ENCODE measurements at regions not wholly inside any gene's neighbourhood (a gene's known extent, or its start where the extent isn't known, plus 50 kb on each side); places are given as distances from the start of the nearest gene placed in this dataset.

- no peak for DNase-seq
Observed at GRCh38 chr11:116596346-116597260, 176.2 kb downstream of the BUD13 start.

DNA sequence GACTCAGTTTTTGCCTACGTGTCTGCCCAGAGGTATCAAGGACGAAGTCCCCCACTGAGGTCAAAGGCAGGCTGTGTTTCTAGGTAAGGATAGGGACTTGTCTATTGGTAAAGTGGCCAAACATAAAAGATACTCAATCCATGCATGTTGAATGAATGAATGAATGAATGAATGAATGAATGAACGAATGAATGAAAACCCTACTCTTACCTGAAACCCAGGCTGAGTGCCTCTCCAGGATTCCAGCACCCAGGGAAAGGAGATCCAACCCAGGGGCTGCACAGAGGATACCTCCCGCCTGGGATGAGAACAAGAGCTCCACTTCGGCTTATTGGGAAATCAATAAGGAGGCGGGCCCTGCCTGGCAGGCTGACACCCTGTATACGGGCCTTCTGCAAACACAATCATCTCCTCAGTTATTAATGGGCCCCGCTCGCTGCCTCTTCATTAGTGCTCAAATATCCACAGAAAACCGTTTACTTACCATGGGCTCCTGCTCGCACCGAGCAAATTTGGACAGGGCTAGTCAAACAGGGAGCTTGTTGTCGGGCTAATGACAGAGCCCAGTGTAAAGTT is 177.4 kb downstream of the BUD13 start:
- no peak for DNase-seq

DNA sequence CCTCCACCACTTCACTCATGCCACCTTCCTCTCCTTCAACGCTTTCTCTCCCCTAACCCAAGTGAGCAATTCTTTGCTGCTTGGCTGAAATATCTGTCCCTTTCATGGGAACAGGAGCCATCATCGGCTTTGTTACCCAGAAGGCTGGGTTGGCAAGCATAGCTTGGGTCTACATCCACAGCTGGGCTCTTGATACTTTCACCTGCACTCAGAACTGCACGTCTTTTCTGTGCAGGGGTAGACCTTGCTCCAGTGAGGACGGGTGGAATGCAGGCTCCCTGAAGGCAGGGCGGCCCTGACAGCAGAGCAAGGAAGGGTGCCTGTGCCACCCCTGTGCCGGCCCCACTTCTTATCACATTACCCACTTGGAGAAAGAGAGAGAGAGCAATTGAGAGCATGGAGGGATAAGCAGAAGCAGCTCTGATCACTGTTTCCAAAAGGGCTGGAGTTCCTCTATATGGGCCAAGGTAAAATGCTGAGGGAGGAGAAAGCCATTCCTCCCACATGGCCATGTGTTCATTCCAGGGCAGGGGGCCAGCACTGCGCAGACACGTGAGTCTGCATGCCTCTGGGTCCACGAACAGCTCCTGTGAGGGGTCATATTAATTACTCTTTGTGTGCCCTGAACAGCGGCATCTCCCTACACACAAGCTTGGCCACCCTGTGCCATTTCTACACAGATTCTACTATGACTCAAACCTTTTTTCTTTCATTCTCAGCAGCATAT is 181.8 kb downstream of the BUD13 start:
- DNase-seq = no peak

GRCh38 chr11:116589402-116589801 is 183.4 kb downstream of the BUD13 start:
- no peak for DNase-seq

- DNase-seq = no peak
Observed at GRCh38 chr11:116586392-116586791, 186.4 kb downstream of the BUD13 start.

GRCh38 chr11:116582571-116582970 is 190.2 kb downstream of the BUD13 start:
- DNase-seq = no peak

- no peak for DNase-seq
Observed at GRCh38 chr11:116581349-116581748, 191.4 kb downstream of the BUD13 start.

DNA sequence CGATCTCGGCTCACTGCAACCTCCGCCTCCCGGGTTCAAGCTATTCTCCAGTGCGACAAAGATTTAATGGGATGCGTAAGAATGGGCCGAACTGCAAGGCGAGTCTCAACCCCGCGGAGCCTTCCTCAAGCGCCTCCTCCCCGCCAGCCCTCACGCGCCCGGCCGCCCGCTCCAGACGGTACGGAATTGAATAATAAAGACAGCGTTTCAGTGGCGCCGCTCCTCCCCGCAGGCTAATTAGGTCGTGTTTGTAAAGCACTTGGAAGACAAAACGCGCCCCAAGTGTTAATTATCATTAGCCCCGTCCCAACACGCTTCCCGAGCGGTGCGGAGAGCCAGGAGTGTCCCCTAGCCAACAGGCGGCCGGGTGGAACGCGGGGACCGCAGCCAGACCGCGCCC is 192.0 kb downstream of the BUD13 start:
- no peak for DNase-seq

DNA sequence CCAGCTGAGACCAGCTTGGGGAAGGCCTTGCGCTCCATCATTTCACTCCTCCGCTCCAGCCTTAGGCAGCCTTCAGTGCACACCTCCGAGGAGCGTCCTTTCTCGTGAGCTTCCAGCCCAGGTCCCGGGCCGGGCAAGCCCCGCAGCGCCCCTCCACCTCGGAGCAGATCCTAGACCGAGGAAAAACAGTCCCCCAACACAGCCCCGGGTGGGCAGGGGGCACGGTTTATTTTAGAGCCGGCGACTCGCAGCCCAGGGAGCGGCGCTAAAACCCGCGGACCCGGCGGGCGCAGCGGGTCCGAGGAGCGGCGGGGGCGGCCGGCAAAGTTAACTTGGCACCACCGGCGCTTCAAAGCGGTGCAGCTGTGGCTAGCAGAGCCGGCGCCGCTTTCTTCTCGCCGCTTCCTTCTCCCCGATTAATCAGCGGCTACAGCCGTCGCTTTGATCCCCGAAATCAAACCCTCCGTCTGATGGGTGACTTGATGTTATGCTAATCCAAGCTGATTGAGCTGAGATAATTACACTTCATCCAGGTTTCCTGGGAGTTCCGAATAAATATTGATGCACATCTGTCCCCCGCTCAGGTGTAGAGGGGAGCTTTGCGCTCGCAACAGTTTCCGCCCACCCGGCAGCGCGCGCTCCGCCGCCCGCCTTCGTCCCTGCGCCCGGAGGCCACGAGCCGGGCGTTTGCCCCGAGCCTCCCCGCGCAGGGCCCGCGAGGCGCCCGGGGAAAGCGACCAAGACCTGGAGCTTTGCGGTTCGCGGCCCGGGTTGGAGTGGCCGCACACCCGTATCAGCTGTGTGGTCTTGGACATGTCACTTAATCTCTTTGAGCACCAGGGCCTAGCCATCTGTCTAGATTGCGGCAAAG is 192.7 kb downstream of the BUD13 start:
- no peak for DNase-seq

DNA sequence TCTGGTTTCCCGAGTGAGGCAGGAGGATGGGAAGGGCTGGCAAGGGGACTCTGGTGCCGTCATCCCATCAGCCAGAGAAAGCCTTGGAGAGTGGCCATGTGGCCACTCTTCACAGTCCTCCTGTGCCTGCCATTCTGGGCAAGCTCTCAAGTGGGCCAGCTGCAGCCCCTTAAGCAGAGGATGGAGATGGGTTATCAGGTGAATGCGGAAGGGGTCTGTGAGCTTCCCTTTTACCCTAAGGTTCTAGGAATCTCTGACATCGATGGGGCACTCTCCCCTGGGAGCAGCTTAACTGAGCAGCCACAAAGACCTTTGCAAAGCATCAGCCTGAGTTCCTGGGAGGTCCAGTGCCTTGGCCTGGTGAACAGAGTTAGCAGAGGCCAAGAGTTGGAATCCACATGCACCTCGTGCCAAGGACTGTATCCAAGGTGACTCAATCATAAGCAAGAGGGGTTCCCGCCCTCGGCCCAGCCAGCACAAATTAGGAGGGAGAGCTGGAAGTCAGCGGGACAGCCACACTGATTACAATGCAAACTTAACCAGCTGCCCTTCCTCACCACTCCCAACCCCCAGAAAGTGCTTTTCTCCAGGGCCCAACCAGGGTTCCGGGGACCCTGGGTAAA is 193.6 kb downstream of the BUD13 start:
- no peak for DNase-seq

- DNase-seq = no peak
Observed at GRCh38 chr11:116577956-116578355, 194.8 kb downstream of the BUD13 start.

DNA sequence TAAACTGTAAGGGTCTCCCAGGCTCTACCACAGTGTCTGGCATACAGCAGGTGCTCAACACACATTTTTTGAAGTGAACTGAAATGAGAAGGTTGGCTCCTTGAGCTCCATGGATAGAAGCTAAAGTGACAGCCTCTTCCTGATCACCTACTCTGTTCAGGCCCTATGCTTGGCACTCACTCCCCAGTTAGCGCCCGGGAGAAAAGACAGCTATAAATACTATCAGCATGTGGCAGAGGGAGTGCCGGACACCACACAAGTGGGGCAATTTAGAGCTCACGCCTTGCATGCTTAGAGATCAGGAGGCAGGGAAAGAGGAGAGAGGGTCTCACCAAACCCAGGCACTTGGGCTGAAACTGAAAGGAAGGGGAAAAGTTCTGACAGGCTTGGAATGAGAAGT is 195.5 kb downstream of the BUD13 start:
- DNase-seq = no peak

DNA sequence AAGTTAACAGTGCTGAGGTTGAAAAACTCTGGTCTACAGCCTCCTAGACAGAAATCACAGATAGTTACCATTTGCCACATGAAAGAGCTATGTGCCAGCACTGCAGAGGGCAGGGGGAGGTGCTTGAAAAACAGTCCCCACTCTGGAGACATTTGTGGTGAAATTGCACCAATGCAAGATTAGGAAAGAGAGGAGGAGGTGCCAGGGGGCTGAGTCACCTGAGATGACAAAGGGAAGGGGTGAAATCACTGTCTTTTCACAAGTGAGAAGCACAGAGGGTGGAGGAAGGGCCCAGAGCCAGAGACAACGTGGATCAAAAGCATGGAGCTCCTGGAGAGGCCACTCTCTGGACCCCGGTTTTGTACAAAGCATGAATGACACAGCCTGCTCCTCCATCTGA is 196.3 kb downstream of the BUD13 start:
- no peak for DNase-seq

GRCh38 chr11:116567721-116568242 is 205.0 kb downstream of the BUD13 start:
- no peak for DNase-seq

DNA sequence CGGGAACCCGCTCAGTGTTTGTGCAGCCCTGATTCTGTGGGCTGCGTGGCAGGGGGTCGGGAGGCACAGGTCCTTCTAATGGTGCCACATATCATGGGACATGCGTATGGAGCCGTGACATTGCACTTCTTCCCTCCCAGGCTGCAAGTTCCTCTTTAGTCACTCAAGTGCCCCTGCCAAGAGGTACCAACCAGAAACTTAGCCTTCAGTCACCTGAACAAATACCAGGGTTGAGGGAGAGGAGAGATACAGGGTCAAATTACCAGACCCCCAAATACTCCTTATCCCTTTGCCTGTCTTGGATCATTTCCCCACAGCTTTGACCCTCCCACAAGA is 209.1 kb downstream of the BUD13 start:
- DNase-seq = no peak

DNA sequence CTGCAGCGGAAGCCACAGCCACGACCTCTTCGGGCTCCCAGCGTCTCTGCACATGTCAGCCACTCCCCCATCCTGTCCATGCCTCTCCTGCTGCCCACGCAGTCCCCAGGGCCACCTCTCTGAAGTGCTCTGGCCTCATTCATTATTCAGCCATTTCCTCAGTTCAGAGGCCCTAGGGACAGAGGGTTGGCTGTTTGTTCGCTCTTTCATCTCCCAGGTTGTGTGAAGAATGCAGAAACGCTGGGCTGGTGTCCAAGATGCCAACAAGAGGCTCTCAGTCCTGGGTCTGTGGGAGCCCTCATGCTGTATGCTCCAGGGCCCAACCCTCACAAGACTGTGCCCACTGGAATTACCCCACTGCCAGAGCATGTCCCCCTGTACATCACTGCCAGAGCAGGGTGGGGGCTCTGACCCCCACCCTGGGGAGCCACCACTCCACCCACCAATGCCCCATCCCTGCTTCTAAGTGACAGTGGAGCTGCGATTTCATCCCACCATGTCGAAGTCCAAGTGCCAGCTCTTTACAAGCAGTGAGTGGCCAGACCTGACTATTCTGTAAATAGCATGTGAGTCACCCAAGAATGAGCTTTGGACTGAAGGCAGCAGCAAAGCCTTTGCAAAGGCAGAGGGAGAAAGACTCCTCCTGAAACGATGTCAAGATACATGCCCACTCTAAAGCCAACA is 209.6 kb downstream of the BUD13 start:
- DNase-seq = no peak

GRCh38 chr11:116560589-116560988 is 212.2 kb downstream of the BUD13 start:
- DNase-seq = no peak

DNA sequence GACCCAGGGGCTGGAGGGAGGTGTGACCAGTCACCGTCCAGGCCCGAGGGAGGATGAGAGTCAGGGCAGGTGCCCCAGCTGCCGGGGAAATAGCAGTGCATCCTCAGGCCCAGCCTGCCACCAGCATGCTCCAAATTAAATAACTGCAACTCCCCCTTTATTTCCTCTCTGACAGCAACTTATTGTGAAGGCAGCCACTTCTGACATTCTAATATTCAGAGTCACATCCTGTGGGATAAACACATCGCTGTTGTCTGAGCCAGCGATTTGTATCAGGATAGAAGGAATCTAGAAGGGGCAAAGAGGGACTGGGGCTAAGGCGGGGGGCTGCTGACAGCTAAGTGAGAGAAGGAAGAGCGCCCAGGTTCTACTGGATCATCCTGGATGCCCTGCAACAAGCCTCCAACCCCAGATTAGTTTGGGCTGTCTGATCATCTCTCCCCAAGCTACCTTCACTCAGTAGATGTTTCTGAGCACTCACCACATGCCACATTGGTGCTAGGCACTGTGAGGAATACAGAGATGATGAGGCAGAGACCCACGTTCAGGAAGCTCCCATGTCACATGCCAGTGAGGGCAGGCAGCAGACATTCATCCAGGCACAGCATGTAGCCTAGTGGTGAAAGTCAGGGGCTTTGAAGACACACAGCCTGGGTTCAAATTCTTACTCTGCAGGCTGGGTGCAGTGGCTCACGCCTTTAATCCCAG is 214.1 kb downstream of the BUD13 start:
- no peak for DNase-seq

GRCh38 chr11:116557282-116557681 is 215.5 kb downstream of the BUD13 start:
- no peak for DNase-seq

DNA sequence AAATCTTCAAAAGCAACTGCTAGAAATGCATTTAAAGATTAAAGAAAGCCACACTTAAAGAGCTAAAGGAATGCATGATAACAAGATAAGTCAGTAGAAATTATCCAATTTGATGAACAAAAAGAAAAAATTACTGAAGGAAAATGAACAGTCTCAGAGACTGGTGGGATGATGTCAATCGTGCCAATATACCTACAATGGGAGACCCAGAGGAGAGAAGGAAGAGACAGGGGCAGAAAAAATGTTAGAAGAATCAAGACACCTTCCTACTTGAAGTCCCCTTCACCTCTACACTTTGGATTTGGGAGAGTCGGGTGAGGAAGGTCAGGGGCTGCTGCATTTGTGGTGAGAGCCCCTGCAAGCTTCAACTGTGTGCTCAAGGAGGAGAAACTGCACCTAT is 216.3 kb downstream of the BUD13 start:
- no peak for DNase-seq

DNA sequence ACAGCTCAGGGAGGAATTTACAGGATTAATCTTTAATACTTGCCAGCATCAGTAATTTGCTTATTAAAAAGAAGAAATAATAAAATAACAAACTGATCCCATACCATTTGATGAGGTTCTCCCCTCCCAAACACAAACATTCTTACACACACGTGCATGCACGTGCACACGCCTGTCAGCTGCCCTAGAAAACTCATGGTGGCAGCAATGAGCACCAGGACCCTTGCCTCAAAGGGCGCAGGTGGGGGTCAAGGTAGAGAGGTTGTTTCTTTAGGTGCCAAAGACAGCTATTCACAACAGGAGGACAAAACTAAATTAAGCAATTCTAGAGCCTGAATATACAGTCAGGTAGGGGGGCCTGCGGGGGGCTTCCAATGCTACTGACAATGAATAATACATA is 219.3 kb downstream of the BUD13 start:
- no peak for DNase-seq
